AG04450 (cell line): ENCODE measurements at regions not wholly inside any gene's neighbourhood (a gene's known extent, or its start where the extent isn't known, plus 50 kb on each side); places are given as distances from the start of the nearest gene placed in this dataset.

Experiments
- CTCF ChIA-PET: fragments of 300-600, 350-600 bp; formaldehyde crosslinking; extraction: SDS; loops from one replicate; lab custom pipeline; 2022; ENCODE audit warnings: antibody characterized with exemption, inconsistent platforms; lab: Charles Lee
- POLR2A ChIA-PET: fragments of 350-600 bp; formaldehyde crosslinking; extraction: SDS; loops from one replicate; lab custom pipeline; 2021; ENCODE audit warnings: antibody characterized with exemption, inconsistent platforms; lab: Yijun Ruan, JAX
- DNase-seq: peaks from one replicate; pipeline ENCODE4 v3.0.0-alpha.2; 2011; ENCODE audit warnings: low read depth, low spot score
- H3K27ac ChIP-seq: one replicate; pipeline ENCODE4 v1.5.1; 2012; ENCODE audit warnings: low read depth, low read length, control low read depth
- H3K27me3 ChIP-seq: one replicate; pipeline ENCODE4 v1.6.0; 2012; ENCODE audit warnings: low read length; ENCODE audit not compliant: control insufficient read depth, insufficient read depth
- H3K4me3 ChIP-seq: 2 replicates; pipeline ENCODE4 v1.5.1; 2011; ENCODE audit warnings: mild to moderate bottlenecking, low read depth, low read length, control low read depth
- H3K9me3 ChIP-seq: 2 replicates; pipeline ENCODE4 v1.5.1; 2012; ENCODE audit warnings: low read length; ENCODE audit not compliant: control insufficient read depth, insufficient read depth
- TF ChIP-seq, protein P1 (sequence below): IDR thresholded peaks from 2 replicates; pipeline ENCODE4 v1.5.1; 2011; ENCODE audit warnings: low read depth, low read length, control low read depth, inconsistent platforms

DNA sequence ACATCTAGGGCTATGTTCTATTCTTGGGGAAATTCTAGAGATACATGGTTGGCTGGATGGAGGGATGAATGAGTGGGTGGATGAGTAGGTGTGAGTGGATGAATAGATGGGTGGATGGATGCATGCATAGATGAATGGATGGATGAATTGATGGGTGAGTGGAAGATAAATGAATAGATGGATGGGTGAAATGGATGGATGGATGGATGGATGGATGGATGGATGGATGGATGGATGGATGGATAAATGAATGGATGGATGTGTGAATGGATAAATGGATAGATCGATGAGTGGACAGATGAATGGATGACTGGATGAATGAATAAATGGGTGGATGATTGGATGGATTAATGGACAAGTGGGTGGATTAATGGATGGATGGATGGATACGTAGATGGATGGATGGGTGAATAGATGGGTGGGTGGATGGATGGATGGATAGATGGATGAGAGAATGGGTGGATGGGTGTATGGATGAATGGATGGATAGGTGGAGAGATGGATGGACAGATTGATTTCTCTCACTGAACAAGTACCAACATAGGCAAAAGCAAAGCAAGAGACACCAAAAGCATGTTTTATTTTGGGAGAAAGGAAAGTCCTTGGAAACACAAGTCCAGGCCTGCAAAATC, 143.2 kb downstream of the TSHZ3 start:
- TF ChIP-seq, protein P1, sequence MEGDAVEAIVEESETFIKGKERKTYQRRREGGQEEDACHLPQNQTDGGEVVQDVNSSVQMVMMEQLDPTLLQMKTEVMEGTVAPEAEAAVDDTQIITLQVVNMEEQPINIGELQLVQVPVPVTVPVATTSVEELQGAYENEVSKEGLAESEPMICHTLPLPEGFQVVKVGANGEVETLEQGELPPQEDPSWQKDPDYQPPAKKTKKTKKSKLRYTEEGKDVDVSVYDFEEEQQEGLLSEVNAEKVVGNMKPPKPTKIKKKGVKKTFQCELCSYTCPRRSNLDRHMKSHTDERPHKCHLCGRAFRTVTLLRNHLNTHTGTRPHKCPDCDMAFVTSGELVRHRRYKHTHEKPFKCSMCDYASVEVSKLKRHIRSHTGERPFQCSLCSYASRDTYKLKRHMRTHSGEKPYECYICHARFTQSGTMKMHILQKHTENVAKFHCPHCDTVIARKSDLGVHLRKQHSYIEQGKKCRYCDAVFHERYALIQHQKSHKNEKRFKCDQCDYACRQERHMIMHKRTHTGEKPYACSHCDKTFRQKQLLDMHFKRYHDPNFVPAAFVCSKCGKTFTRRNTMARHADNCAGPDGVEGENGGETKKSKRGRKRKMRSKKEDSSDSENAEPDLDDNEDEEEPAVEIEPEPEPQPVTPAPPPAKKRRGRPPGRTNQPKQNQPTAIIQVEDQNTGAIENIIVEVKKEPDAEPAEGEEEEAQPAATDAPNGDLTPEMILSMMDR: no peak
- no peak overlapping the region for H3K27ac ChIP-seq
- no peak overlapping the region for H3K4me3 ChIP-seq
- no peaks in the 10 kb centered on the region for H3K9me3 ChIP-seq
- POLR2A ChIA-PET: no interaction called here
- H3K27me3 ChIP-seq: peaks cover 4% of the 10 kb centered on the region
- CTCF ChIA-PET: no interaction called here
- DNase-seq: no peak

DNA sequence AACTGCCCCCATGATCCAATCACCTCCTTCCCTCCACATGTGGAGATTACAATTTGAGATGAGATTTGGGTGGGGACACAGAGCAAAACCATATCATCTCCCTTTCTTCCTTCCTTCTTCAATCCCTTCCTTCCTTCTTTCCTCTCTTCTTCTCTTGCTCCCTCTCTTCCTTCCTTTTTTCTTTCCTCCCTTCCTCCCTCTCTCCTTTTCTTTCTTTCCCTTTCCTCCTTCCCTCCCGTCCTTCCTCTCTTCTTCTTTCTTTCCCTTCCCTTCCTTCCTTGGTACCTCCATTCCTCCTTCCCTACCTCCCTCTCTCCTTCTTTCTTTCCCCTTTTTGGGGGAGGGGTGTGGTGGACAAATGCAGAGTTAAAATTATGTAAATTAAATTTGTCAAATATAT, 145.1 kb downstream of the TSHZ3 start:
- H3K27me3 ChIP-seq: peaks cover 4% of the 10 kb centered on the region
- POLR2A ChIA-PET: no interaction called here
- no peak for DNase-seq
- TF ChIP-seq, protein P1: no peak
- H3K9me3 ChIP-seq: no peaks in the 10 kb centered on the region
- H3K4me3 ChIP-seq: no peak overlapping the region
- CTCF ChIA-PET: no interaction called here
- no peak overlapping the region for H3K27ac ChIP-seq

DNA sequence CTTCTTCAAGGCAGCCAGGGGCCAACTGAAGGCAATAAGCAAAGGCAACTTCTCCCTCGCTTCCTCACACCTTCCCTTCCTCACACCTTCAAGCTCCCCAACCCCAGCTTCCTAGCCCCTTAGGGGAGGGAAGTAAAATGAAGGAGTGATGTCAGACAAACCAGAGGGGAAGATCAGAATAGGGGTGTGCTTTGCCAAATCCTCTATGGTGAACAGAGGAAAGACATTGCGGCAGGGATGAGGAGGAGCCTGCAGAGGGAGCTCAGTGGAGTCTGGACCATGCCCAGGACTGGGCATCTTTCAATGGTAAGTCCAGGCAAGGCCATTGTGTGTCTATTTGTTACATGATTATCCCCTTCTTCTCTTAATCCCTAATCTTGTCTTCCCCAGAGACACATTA, 164.0 kb downstream of the TSHZ3 start:
- ChIA-PET CTCF (interaction anchor here (0.6 kb wide), 1 partner anchor 9 kb away, joined by 4 read pairs; no protein-coding TSS in a partner anchor), POLR2A (no interaction called here)
- no peak overlapping the region for H3K4me3 ChIP-seq
- H3K27me3 ChIP-seq: no peaks in the 10 kb centered on the region
- DNase-seq: no peak
- H3K27ac ChIP-seq: no peak overlapping the region
- TF ChIP-seq, protein P1: no peak
- no peaks in the 10 kb centered on the region; the same call in 1 of the 2 replicates for H3K9me3 ChIP-seq

DNA sequence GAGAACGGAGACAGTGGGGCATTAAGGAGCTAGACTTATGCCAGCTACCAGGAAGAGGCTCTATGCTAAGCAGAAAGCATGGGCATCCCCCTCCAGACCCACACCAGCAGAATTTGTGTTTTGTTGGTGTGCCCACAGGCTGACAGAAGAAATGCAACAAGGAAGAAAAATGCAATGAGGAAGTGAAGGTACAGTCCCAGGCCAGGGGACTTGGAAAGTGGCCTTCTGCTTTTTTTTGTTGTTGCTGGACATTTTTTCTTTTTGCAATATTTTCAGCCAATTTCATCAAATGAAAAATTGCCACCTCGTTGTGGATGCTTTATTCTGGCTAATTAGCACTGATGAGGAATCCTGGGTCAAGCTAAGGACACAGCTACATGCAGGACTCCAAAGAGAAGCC, 167.7 kb downstream of the TSHZ3 start:
- Histone ChIP-seq H3K9me3 (no peaks in the 10 kb centered on the region; the same call in 1 of the 2 replicates), H3K27ac (no peak overlapping the region), H3K27me3 (no peaks in the 10 kb centered on the region), H3K4me3 (no peak overlapping the region)
- ChIA-PET CTCF (interaction anchor here (0.8 to 1.5 kb wide), 2 partner anchors 127 to 1043 kb away, joined by 3 read pairs; no protein-coding TSS in a partner anchor), POLR2A (no interaction called here)
- DNase-seq: no peak
- TF ChIP-seq, protein P1: no peak

DNA sequence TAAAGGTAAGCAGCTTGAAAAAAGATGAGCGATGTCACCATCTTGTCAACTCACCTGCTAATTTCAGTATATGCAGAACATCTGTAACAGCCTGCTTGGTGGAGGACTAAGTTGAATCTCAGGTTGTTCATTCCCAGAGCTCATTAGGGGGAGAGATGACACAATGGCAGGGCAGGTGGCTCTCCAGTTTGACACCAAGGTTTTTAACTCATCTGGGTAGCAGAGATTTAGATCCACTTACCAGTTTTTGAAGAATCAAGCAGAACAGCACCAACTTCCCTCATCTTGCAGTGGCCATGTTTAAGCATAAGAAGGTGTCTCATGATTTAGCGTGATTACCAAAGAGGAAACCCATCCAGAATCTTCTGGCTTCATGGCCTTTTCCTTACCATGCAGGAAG, 168.3 kb downstream of the TSHZ3 start:
- Histone ChIP-seq H3K9me3 (no peaks in the 10 kb centered on the region; the same call in 1 of the 2 replicates), H3K27me3 (no peaks in the 10 kb centered on the region), H3K27ac (no peak overlapping the region), H3K4me3 (no peak overlapping the region)
- TF ChIP-seq, protein P1: no peak
- DNase-seq: no peak
- ChIA-PET CTCF (interaction anchor here (0.8 to 1.5 kb wide), 2 partner anchors 126 to 1044 kb away, joined by 3 read pairs; no protein-coding TSS in a partner anchor), POLR2A (no interaction called here)
